Ovary (tissue), 3 donors: ENCODE measurements at regions not wholly inside any gene's neighbourhood (a gene's known extent, or its start where the extent isn't known, plus 50 kb on each side); places are given as distances from the start of the nearest gene placed in this dataset.

Experiments
- CTCF ChIP-seq, 3 donors: fragments of 450-650 bp in 2 of 3; fragments of 200-600 bp in 1 of 3; IDR thresholded peaks; one replicate each; pipeline versions ENCODE4 v1.5.1 to v1.8.0; 2016 to 2022; ENCODE audit warnings: antibody characterized with exemption in 3 of 3, mild to moderate bottlenecking in 1 of 3
- EP300 ChIP-seq: sonication (generic); formaldehyde crosslinking; IDR thresholded peaks from one replicate; pipeline ENCODE4 v1.6.1; 2017; ENCODE audit warnings: antibody characterized with exemption
- POLR2A ChIP-seq: fragments of 450-650 bp; IDR thresholded peaks from one replicate; pipeline ENCODE4 v1.6.1; 2017; ENCODE audit warnings: antibody characterized with exemption, mild to moderate bottlenecking, moderate library complexity
- donor health status: DM: no; HTN: no; CAD: no.

- TF ChIP-seq CTCF (IDR thresholded peaks at IDR 0.05) (no peak), POLR2A (no peak), EP300 (no peak)
Observed at GRCh38 chr2:100215371-100215770, 73.0 kb upstream of the AFF3 start.
